WTC11 (cell line): ENCODE measurements at regions not wholly inside any gene's neighbourhood (a gene's known extent, or its start where the extent isn't known, plus 50 kb on each side); places are given as distances from the start of the nearest gene placed in this dataset.

Source experiments
- ATAC-seq: fragments of 200-7000 bp; cut with Tn5 transposase; 2 replicates; pipeline ENCODE4 v1.10.0; 2021; ENCODE audit warnings: mild to moderate bottlenecking, moderate library complexity
- CTCF ChIA-PET: fragments of 300-600 bp; sonication (Branson Sonifier 250); formaldehyde crosslinking; loops from one replicate; lab custom pipeline; 2021; ENCODE audit warnings: antibody characterized with exemption; lab: Charles Lee
- POLR2A ChIA-PET: fragments of 350-600 bp; sonication (Branson Sonifier 250); formaldehyde crosslinking; loops from one replicate; lab custom pipeline; 2021; ENCODE audit warnings: antibody characterized with exemption; lab: Charles Lee
- DNase-seq: peaks from one replicate; pipeline ENCODE4 v3.0.0; 2021; ENCODE audit warnings: low spot score
- H3K27ac Mint-ChIP-seq: 2 replicates; pipeline ENCODE4 v1.8.0; 2021; ENCODE audit warnings: mixed read lengths
- H3K27me3 Mint-ChIP-seq: 2 replicates; pipeline ENCODE4 v1.8.0; 2021; ENCODE audit warnings: low read depth, mild to moderate bottlenecking, moderate library complexity, mixed read lengths
- H3K36me3 Mint-ChIP-seq: 2 replicates; pipeline ENCODE4 v1.8.0; 2021; ENCODE audit warnings: mixed read lengths
- H3K4me1 Mint-ChIP-seq: 2 replicates; pipeline ENCODE4 v1.8.0; 2022; ENCODE audit warnings: mixed read lengths
- H3K4me3 Mint-ChIP-seq: 2 replicates; pipeline ENCODE4 v1.8.0; 2021; ENCODE audit warnings: mild to moderate bottlenecking, moderate library complexity, mixed read lengths
- H3K9me3 Mint-ChIP-seq: 2 replicates; pipeline ENCODE4 v1.8.0; 2021; ENCODE audit warnings: mixed read lengths
- ATF6 ChIP-seq: sonication (generic); formaldehyde crosslinking; IDR thresholded peaks from 2 replicates; pipeline ENCODE4 v1.8.1; 2023; ENCODE audit warnings: mild to moderate bottlenecking, missing genetic modification reagents
- CREB1 ChIP-seq: sonication (generic); formaldehyde crosslinking; IDR thresholded peaks from 2 replicates; pipeline ENCODE4 v1.8.0; 2023; ENCODE audit warnings: mild to moderate bottlenecking, missing genetic modification reagents
- CREM ChIP-seq: sonication (generic); formaldehyde crosslinking; IDR thresholded peaks from 2 replicates; pipeline ENCODE4 v1.8.1; 2022; ENCODE audit warnings: mild to moderate bottlenecking, missing genetic modification reagents, moderate library complexity
- CTCF ChIP-seq: fragments of 200-600 bp; IDR thresholded peaks from 2 replicates; pipeline ENCODE4 v1.8.0; 2022; ENCODE audit warnings: antibody characterized with exemption
- EMX1 ChIP-seq: fragments of 250-450 bp; sonication (Bioruptor Pico); IDR thresholded peaks from 2 replicates; pipeline ENCODE4 v1.8.0; 2021; ENCODE audit warnings: mild to moderate bottlenecking
- FOXP4 ChIP-seq: sonication (generic); formaldehyde crosslinking; IDR thresholded peaks from 2 replicates; pipeline ENCODE4 v1.8.0; 2022; ENCODE audit warnings: mild to moderate bottlenecking, missing genetic modification reagents
- HMGXB4 ChIP-seq: sonication (generic); formaldehyde crosslinking; IDR thresholded peaks from 2 replicates; pipeline ENCODE4 v1.8.1; 2023; ENCODE audit warnings: mild to moderate bottlenecking, moderate library complexity, missing genetic modification reagents
- MYBL2 ChIP-seq: sonication (generic); formaldehyde crosslinking; IDR thresholded peaks from 2 replicates; pipeline ENCODE4 v1.8.1; 2023; ENCODE audit warnings: mild to moderate bottlenecking, moderate library complexity, missing genetic modification reagents
- RELA ChIP-seq: sonication (generic); formaldehyde crosslinking; IDR thresholded peaks from 2 replicates; pipeline ENCODE4 v1.8.1; 2022; ENCODE audit warnings: missing genetic modification reagents, mild to moderate bottlenecking, borderline replicate concordance
- SMAD3 ChIP-seq: sonication (generic); formaldehyde crosslinking; IDR thresholded peaks from 2 replicates; pipeline ENCODE4 v1.8.0; 2022; ENCODE audit warnings: missing genetic modification reagents, mild to moderate bottlenecking, borderline replicate concordance
- ZNF121 ChIP-seq: sonication (generic); formaldehyde crosslinking; IDR thresholded peaks from 2 replicates; pipeline ENCODE4 v1.8.0; 2023; ENCODE audit warnings: missing genetic modification reagents
- ZNF263 ChIP-seq: sonication (generic); formaldehyde crosslinking; IDR thresholded peaks from 2 replicates; pipeline ENCODE4 v1.8.1; 2022; ENCODE audit warnings: low read depth, mild to moderate bottlenecking, moderate library complexity, missing genetic modification reagents
- ZNF281 ChIP-seq: sonication (generic); formaldehyde crosslinking; IDR thresholded peaks from 2 replicates; pipeline ENCODE4 v1.8.0; 2023; ENCODE audit warnings: mild to moderate bottlenecking, missing genetic modification reagents
- ZNF416 ChIP-seq: fragments of 250-450 bp; sonication (Bioruptor Pico); IDR thresholded peaks from 2 replicates; pipeline ENCODE4 v1.9.0; 2021; ENCODE audit warnings: mild to moderate bottlenecking, inconsistent platforms
- ZNF423 ChIP-seq: fragments of 250-450 bp; sonication (Bioruptor Pico); IDR thresholded peaks from 2 replicates; pipeline ENCODE4 v2.1.2; 2022; ENCODE audit warnings: mild to moderate bottlenecking, moderate library complexity
- ZNF512 ChIP-seq: sonication (generic); formaldehyde crosslinking; IDR thresholded peaks from 2 replicates; pipeline ENCODE4 v1.8.1; 2022; ENCODE audit warnings: missing genetic modification reagents, borderline replicate concordance
- ZSCAN18 ChIP-seq: fragments of 250-450 bp; sonication (Bioruptor Pico); IDR thresholded peaks from 2 replicates; pipeline ENCODE4 v2.1.2; 2022; ENCODE audit warnings: mild to moderate bottlenecking, moderate library complexity

GRCh38 chr4:138405934-138406567, 163.9 kb upstream of the SLC7A11 start (continued):
- TF ChIP-seq CTCF, result no peak
- TF ChIP-seq ATF6, result no peak
- TF ChIP-seq FOXP4 (CRISPR knock-in tag), result no peak
- no peak for TF ChIP-seq ZNF416 (CRISPR knock-in tag)
- TF ChIP-seq, all 79 proteins: peak for 0

GRCh38 chr4:138405466-138405891, 163.3 kb upstream of the SLC7A11 start:
- no peak overlapping the region for H3K4me3 Mint-ChIP-seq

GRCh38 chr4:138404801-138405200, 162.7 kb upstream of the SLC7A11 start:
- no peak for DNase-seq
- Mint-ChIP-seq H3K4me1 (peaks cover 20% of the 10 kb centered on the region), H3K4me3 (no peak overlapping the region), H3K9me3 (peaks cover 5% of the 10 kb centered on the region), H3K27me3 (peaks cover 6% of the 10 kb centered on the region; the same call in 1 of the 2 replicates), H3K36me3 (0 out of 2 replicates have a peak, but pooled peaks cover 2% of the 10 kb centered on the region), H3K27ac (no peak overlapping the region)
- CTCF ChIA-PET, result no interaction called here
- POLR2A ChIA-PET, result no interaction called here
- ATAC-seq, result no peak
- TF ChIP-seq MYBL2 (no peak), ZNF281 (CRISPR knock-in tag) (no peak), CREB1 (no peak), SMAD3 (no peak), HMGXB4 (CRISPR knock-in tag) (no peak), ZNF423 (CRISPR knock-in tag) (no peak), FOXP4 (CRISPR knock-in tag) (no peak), RELA (CRISPR knock-in tag) (no peak), CREM (no peak), ZNF121 (CRISPR knock-in tag) (no peak), ZSCAN18 (no peak), ZNF512 (CRISPR knock-in tag) (no peak), EMX1 (CRISPR knock-in tag) (no peak)

More at GRCh38 chr4:138405466-138405891, 163.3 kb upstream of the SLC7A11 start:
- Mint-ChIP-seq H3K27me3 (peaks cover 3% of the 10 kb centered on the region; the same call in 1 of the 2 replicates), H3K36me3 (0 out of 2 replicates have a peak, but pooled peaks cover 2% of the 10 kb centered on the region), H3K27ac (no peak overlapping the region), H3K4me1 (peaks cover 17% of the 10 kb centered on the region), H3K9me3 (peaks cover 5% of the 10 kb centered on the region)
- ChIA-PET POLR2A (no interaction called here), CTCF (no interaction called here)
- no peak for TF ChIP-seq ZNF263
- DNase-seq (no peak), ATAC-seq (no peak)
